ENCODE measurements at regions not wholly inside any gene's neighbourhood (a gene's known extent, or its start where the extent isn't known, plus 50 kb on each side); places are given as distances from the start of the nearest gene placed in this dataset.

- no peak for TF ChIP-seq CTCF (CRISPR knock-in tag; IDR thresholded peaks at IDR 0.05)
- no peak for TF ChIP-seq MED13 (CRISPR knock-in tag; IDR thresholded peaks at IDR 0.05)
- no peak for TF ChIP-seq HIVEP1 (CRISPR knock-in tag; IDR thresholded peaks at IDR 0.05)
- TF ChIP-seq GATAD2A (CRISPR knock-in tag; IDR thresholded peaks at IDR 0.05): no peak
- no peak for TF ChIP-seq ZNF292 (CRISPR knock-in tag; IDR thresholded peaks at IDR 0.05; ENCODE audit: borderline replicate concordance, low read depth)
Observed at GRCh38 chr3:177262396-177262795, 65.1 kb upstream of the TBL1XR1 start.
